GM12878 (cell line): ENCODE measurements at regions not wholly inside any gene's neighbourhood (a gene's known extent, or its start where the extent isn't known, plus 50 kb on each side); places are given as distances from the start of the nearest gene placed in this dataset.

ENCODE experiments used
- CREM ChIP-seq: IDR thresholded peaks from 2 replicates; pipeline ENCODE4 v1.6.1; 2014; ENCODE audit warnings: antibody characterized with exemption, low read depth
- ETV6 ChIP-seq, 2 experiments: fragments of 450-650 bp in 1 of 2; IDR thresholded peaks in 1 of 2; conservative IDR thresholded peaks in 1 of 2; 2 replicates each; pipeline ENCODE4 v1.6.1; 2014; ENCODE audit warnings: antibody characterized with exemption in 1 of 2, borderline replicate concordance in 1 of 2, low read depth in 1 of 2, mild to moderate bottlenecking in 1 of 2, moderate library complexity in 1 of 2
- FOXM1 ChIP-seq: IDR thresholded peaks from 2 replicates; pipeline ENCODE4 v1.6.1; 2012; ENCODE audit warnings: low read depth, mild to moderate bottlenecking, inconsistent platforms, low read length, moderate library complexity
- HDAC2 ChIP-seq: fragments of 200-600 bp; sonication (generic); IDR thresholded peaks from 2 replicates; pipeline ENCODE4 v1.6.1; 2017
- KDM1A ChIP-seq: fragments of 200-600 bp; sonication (generic); IDR thresholded peaks from 2 replicates; pipeline ENCODE4 v1.6.1; 2016; ENCODE audit warnings: borderline replicate concordance
- NR2F1 ChIP-seq: fragments of 450-650 bp; conservative IDR thresholded peaks from 2 replicates; pipeline ENCODE4 v1.6.1; 2017; ENCODE audit warnings: mild to moderate bottlenecking
- PAX5 ChIP-seq: IDR thresholded peaks from 2 replicates; pipeline ENCODE4 v1.6.1; 2011; ENCODE audit warnings: low read depth, low read length, borderline replicate concordance
- POLR2AphosphoS5 ChIP-seq: IDR thresholded peaks from 2 replicates; pipeline ENCODE4 v1.6.1; 2011; ENCODE audit warnings: mild to moderate bottlenecking, low read length, inconsistent platforms
- RUNX3 ChIP-seq: IDR thresholded peaks from 2 replicates; pipeline ENCODE4 v1.6.1; 2012; ENCODE audit warnings: low read length, inconsistent platforms
- TCF7 ChIP-seq: IDR thresholded peaks from 2 replicates; pipeline ENCODE4 v1.6.1; 2014; ENCODE audit warnings: antibody characterized with exemption, borderline replicate concordance
- TF ChIP-seq, protein P1 (sequence below): fragments of 450-650 bp; IDR thresholded peaks from 2 replicates; pipeline ENCODE4 v1.6.1; 2017; ENCODE audit warnings: mild to moderate bottlenecking, moderate library complexity
- TF ChIP-seq, protein P2 (sequence below): IDR thresholded peaks from 2 replicates; pipeline ENCODE4 v1.6.1; 2012; ENCODE audit warnings: low read depth, low read length, improper control_type of control experiment
- TF ChIP-seq, protein P3 (sequence below): fragments of 150-350 bp; IDR thresholded peaks from 2 replicates; pipeline ENCODE4 v1.6.1; 2014; ENCODE audit warnings: mild to moderate bottlenecking, low read depth, low read length
- TF ChIP-seq, protein P4 (sequence below): IDR thresholded peaks from 2 replicates; pipeline ENCODE4 v1.6.1; 2012; ENCODE audit warnings: mild to moderate bottlenecking, low read depth, low read length
- TF ChIP-seq, protein P5 (sequence below): IDR thresholded peaks from 2 replicates; pipeline ENCODE4 v1.6.1; 2011; ENCODE audit warnings: borderline replicate concordance, low read depth, mild to moderate bottlenecking, moderate library complexity, low read length; ENCODE audit not compliant: insufficient read depth, poor library complexity, severe bottlenecking
- TF ChIP-seq, protein P6 (sequence below): fragments of 450-650 bp; IDR thresholded peaks from 2 replicates; pipeline ENCODE4 v1.6.1; 2016; ENCODE audit warnings: mild to moderate bottlenecking

DNA sequence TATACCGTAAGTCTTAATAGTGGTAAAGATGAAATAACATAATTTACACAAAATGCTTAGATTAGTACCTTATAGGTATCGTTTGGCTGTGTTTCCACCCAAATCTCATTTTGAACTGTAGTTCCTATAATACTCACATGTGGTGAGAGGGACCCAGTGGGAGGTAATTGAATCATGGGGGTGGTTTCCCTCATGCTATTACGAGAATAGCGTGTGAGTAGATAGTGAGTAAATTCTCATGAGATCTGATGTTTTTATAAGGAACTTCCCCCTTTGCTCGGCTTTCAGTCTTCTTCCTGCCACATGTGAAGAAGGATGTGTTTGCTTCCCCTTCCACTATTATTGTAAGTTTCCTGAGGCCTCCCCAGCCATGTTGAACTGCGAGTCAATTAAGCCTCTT lies 426.3 kb upstream of the POT1 start (continued):
- TF ChIP-seq, protein P1, sequence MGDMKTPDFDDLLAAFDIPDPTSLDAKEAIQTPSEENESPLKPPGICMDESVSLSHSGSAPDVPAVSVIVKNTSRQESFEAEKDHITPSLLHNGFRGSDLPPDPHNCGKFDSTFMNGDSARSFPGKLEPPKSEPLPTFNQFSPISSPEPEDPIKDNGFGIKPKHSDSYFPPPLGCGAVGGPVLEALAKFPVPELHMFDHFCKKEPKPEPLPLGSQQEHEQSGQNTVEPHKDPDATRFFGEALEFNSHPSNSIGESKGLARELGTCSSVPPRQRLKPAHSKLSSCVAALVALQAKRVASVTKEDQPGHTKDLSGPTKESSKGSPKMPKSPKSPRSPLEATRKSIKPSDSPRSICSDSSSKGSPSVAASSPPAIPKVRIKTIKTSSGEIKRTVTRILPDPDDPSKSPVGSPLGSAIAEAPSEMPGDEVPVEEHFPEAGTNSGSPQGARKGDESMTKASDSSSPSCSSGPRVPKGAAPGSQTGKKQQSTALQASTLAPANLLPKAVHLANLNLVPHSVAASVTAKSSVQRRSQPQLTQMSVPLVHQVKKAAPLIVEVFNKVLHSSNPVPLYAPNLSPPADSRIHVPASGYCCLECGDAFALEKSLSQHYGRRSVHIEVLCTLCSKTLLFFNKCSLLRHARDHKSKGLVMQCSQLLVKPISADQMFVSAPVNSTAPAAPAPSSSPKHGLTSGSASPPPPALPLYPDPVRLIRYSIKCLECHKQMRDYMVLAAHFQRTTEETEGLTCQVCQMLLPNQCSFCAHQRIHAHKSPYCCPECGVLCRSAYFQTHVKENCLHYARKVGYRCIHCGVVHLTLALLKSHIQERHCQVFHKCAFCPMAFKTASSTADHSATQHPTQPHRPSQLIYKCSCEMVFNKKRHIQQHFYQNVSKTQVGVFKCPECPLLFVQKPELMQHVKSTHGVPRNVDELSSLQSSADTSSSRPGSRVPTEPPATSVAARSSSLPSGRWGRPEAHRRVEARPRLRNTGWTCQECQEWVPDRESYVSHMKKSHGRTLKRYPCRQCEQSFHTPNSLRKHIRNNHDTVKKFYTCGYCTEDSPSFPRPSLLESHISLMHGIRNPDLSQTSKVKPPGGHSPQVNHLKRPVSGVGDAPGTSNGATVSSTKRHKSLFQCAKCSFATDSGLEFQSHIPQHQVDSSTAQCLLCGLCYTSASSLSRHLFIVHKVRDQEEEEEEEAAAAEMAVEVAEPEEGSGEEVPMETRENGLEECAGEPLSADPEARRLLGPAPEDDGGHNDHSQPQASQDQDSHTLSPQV = no peak
- TF ChIP-seq, protein P2, sequence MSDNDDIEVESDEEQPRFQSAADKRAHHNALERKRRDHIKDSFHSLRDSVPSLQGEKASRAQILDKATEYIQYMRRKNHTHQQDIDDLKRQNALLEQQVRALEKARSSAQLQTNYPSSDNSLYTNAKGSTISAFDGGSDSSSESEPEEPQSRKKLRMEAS = no peak
- TF ChIP-seq, protein P3, sequence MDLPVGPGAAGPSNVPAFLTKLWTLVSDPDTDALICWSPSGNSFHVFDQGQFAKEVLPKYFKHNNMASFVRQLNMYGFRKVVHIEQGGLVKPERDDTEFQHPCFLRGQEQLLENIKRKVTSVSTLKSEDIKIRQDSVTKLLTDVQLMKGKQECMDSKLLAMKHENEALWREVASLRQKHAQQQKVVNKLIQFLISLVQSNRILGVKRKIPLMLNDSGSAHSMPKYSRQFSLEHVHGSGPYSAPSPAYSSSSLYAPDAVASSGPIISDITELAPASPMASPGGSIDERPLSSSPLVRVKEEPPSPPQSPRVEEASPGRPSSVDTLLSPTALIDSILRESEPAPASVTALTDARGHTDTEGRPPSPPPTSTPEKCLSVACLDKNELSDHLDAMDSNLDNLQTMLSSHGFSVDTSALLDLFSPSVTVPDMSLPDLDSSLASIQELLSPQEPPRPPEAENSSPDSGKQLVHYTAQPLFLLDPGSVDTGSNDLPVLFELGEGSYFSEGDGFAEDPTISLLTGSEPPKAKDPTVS = no peak
- TF ChIP-seq, protein P4, sequence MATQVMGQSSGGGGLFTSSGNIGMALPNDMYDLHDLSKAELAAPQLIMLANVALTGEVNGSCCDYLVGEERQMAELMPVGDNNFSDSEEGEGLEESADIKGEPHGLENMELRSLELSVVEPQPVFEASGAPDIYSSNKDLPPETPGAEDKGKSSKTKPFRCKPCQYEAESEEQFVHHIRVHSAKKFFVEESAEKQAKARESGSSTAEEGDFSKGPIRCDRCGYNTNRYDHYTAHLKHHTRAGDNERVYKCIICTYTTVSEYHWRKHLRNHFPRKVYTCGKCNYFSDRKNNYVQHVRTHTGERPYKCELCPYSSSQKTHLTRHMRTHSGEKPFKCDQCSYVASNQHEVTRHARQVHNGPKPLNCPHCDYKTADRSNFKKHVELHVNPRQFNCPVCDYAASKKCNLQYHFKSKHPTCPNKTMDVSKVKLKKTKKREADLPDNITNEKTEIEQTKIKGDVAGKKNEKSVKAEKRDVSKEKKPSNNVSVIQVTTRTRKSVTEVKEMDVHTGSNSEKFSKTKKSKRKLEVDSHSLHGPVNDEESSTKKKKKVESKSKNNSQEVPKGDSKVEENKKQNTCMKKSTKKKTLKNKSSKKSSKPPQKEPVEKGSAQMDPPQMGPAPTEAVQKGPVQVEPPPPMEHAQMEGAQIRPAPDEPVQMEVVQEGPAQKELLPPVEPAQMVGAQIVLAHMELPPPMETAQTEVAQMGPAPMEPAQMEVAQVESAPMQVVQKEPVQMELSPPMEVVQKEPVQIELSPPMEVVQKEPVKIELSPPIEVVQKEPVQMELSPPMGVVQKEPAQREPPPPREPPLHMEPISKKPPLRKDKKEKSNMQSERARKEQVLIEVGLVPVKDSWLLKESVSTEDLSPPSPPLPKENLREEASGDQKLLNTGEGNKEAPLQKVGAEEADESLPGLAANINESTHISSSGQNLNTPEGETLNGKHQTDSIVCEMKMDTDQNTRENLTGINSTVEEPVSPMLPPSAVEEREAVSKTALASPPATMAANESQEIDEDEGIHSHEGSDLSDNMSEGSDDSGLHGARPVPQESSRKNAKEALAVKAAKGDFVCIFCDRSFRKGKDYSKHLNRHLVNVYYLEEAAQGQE = no peak
- TF ChIP-seq TCF7 (peak; percentile 55; the same call in 1 of the 2 replicates), CREM (peak; percentile 49; the same call in 1 of the 2 replicates), NR2F1 (no peak), KDM1A (no peak), POLR2AphosphoS5 (no peak), FOXM1 (peak; percentile 85; the same call in 1 of the 2 replicates), HDAC2 (no peak), RUNX3 (peak; percentile 80), PAX5 (no peak), ETV6 (conservative IDR thresholded peaks at IDR 0.05 in 1 of 2, IDR thresholded peaks at IDR 0.05 in 1 of 2; ENCODE audit: borderline replicate concordance in 1 of 2, low read depth in 1 of 2) (peak in 1 of 2 experiments; percentile 97; a peak in 2 of 4 replicates)
- TF ChIP-seq, protein P5, sequence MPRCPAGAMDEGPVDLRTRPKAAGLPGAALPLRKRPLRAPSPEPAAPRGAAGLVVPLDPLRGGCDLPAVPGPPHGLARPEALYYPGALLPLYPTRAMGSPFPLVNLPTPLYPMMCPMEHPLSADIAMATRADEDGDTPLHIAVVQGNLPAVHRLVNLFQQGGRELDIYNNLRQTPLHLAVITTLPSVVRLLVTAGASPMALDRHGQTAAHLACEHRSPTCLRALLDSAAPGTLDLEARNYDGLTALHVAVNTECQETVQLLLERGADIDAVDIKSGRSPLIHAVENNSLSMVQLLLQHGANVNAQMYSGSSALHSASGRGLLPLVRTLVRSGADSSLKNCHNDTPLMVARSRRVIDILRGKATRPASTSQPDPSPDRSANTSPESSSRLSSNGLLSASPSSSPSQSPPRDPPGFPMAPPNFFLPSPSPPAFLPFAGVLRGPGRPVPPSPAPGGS = peak; percentile 39
- TF ChIP-seq, protein P6, sequence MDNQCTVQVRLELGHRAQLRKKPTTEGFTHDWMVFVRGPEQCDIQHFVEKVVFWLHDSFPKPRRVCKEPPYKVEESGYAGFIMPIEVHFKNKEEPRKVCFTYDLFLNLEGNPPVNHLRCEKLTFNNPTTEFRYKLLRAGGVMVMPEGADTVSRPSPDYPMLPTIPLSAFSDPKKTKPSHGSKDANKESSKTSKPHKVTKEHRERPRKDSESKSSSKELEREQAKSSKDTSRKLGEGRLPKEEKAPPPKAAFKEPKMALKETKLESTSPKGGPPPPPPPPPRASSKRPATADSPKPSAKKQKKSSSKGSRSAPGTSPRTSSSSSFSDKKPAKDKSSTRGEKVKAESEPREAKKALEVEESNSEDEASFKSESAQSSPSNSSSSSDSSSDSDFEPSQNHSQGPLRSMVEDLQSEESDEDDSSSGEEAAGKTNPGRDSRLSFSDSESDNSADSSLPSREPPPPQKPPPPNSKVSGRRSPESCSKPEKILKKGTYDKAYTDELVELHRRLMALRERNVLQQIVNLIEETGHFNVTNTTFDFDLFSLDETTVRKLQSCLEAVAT = 0 out of 2 replicates have a peak, but pooled peaks have one; percentile 37
